B cell (primary cell): ENCODE measurements at regions not wholly inside any gene's neighbourhood (a gene's known extent, or its start where the extent isn't known, plus 50 kb on each side); places are given as distances from the start of the nearest gene placed in this dataset.

Source experiments
- ATAC-seq: fragments of 200-7000 bp; cut with Tn5 transposase; one replicate; pipeline ENCODE4 v1.10.0; 2021; ENCODE audit warnings: low read depth, mild to moderate bottlenecking, moderate number of reproducible peaks, moderate library complexity
- CTCF ChIA-PET: fragments of 350-600 bp; sonication (Branson Sonifier 250); formaldehyde crosslinking; loops from one replicate; lab custom pipeline; 2021; ENCODE audit warnings: antibody characterized with exemption, inconsistent platforms; lab: Charles Lee
- POLR2A ChIA-PET: fragments of 350-600 bp; sonication (Branson Sonifier 250); formaldehyde crosslinking; loops from one replicate; lab custom pipeline; 2021; ENCODE audit warnings: antibody characterized with exemption; lab: Charles Lee
- DNase-seq: peaks from one replicate; pipeline ENCODE4 v3.0.0; 2013
- H2AFZ ChIP-seq: 2 replicates; pipeline ENCODE4 v1.6.1; 2012; ENCODE audit warnings: mild to moderate bottlenecking, low read depth, low read length; ENCODE audit not compliant: insufficient read depth, poor library complexity, severe bottlenecking
- H3K27ac ChIP-seq, 2 donors: 1 replicate in 1 of 2; 2 replicates in 1 of 2; pipeline ENCODE4 v1.5.1; 2012 to 2013; ENCODE audit warnings: low read length in 2 of 2, mild to moderate bottlenecking in 2 of 2, moderate library complexity in 1 of 2
- H3K27me3 ChIP-seq, 4 experiments: fragments of 200-600 bp in 1 of 4; sonication (generic) in 1 of 4; replicated peaks in 1 of 4; 1 replicate in 2 of 4; 2 replicates in 2 of 4; pipeline versions ENCODE4 v1.6.1 to v1.7.0; 2013 to 2016; ENCODE audit warnings: low read length in 3 of 4, mild to moderate bottlenecking in 2 of 4, mixed read lengths in 1 of 4, moderate library complexity in 1 of 4; ENCODE audit not compliant: insufficient read depth in 4 of 4, control insufficient read depth in 3 of 4; ENCODE audit errors: control extremely low read depth in 1 of 4
- H3K36me3 ChIP-seq, 2 experiments: replicated peaks in 1 of 2; 1 replicate in 1 of 2; 2 replicates in 1 of 2; pipeline versions ENCODE4 v1.6.1 to v1.7.1; 2013; ENCODE audit warnings: low read length in 1 of 2; ENCODE audit not compliant: insufficient read depth in 2 of 2, control insufficient read depth in 1 of 2; ENCODE audit errors: control extremely low read depth in 1 of 2, extremely low read depth in 1 of 2
- H3K4me1 ChIP-seq, 2 donors: fragments of 200-600 bp in 1 of 2; sonication (generic) in 1 of 2; 1 replicate in 1 of 2; 2 replicates in 1 of 2; pipeline versions ENCODE4 v1.5.1 to v1.6.1; 2013 to 2017; ENCODE audit warnings: low read length in 2 of 2; ENCODE audit not compliant: control insufficient read depth in 2 of 2, insufficient read depth in 2 of 2
- H3K4me2 ChIP-seq: replicated peaks from 2 replicates; pipeline ENCODE3; 2012; ENCODE audit warnings: mild to moderate bottlenecking, low read depth, low read length; ENCODE audit not compliant: poor library complexity, severe bottlenecking
- H3K4me3 ChIP-seq, 5 experiments: fragments of 200-600 bp in 1 of 5; sonication (generic) in 1 of 5; 1 replicate in 3 of 5; 2 replicates in 2 of 5; pipeline versions ENCODE4 v1.5.1 to v1.7.0; 2011 to 2016; ENCODE audit warnings: low read length in 4 of 5, mild to moderate bottlenecking in 4 of 5, low read depth in 2 of 5, control low read depth in 1 of 5, moderate library complexity in 1 of 5; ENCODE audit not compliant: insufficient read depth in 1 of 5; ENCODE audit errors: control extremely low read depth in 1 of 5, extremely low read depth in 1 of 5
- H3K79me2 ChIP-seq: fragments of 200-600 bp; sonication (generic); one replicate; pipeline ENCODE4 v1.6.0; 2016; ENCODE audit warnings: low read length; ENCODE audit not compliant: control insufficient read depth, insufficient read depth
- H3K9ac ChIP-seq: fragments of 200-600 bp; sonication (generic); 2 replicates; pipeline ENCODE4 v1.6.1; 2017; ENCODE audit warnings: mild to moderate bottlenecking, low read length, moderate library complexity
- H3K9me3 ChIP-seq, 3 donors: one replicate each; pipeline versions ENCODE4 v1.6.1 to v1.7.1; 2013; ENCODE audit warnings: low read length in 2 of 3; ENCODE audit not compliant: control insufficient read depth in 2 of 3, insufficient read depth in 1 of 3; ENCODE audit errors: control extremely low read depth in 1 of 3
- H4K20me1 ChIP-seq: 2 replicates; pipeline ENCODE4 v1.6.0; 2012; ENCODE audit warnings: mild to moderate bottlenecking, low read length; ENCODE audit not compliant: insufficient read depth, control insufficient read depth, poor library complexity, severe bottlenecking
- H3K27ac Mint-ChIP-seq: one replicate; pipeline ENCODE4 v1.8.0; 2021; ENCODE audit warnings: mixed read lengths
- H3K27me3 Mint-ChIP-seq: one replicate; pipeline ENCODE4 v1.8.0; 2021; ENCODE audit warnings: mixed read lengths
- H3K4me1 Mint-ChIP-seq: one replicate; pipeline ENCODE4 v1.8.0; 2021; ENCODE audit warnings: mixed read lengths
- H3K4me3 Mint-ChIP-seq: one replicate; pipeline ENCODE4 v1.8.0; 2021; ENCODE audit warnings: mixed read lengths
- H3K9me3 Mint-ChIP-seq: one replicate; pipeline ENCODE4 v1.8.0; 2022; ENCODE audit warnings: mixed read lengths; ENCODE audit not compliant: insufficient read depth
- EZH2 ChIP-seq: IDR thresholded peaks from 2 replicates; pipeline ENCODE4 v1.6.1; 2012; ENCODE audit warnings: borderline replicate concordance, low read depth, mild to moderate bottlenecking, moderate library complexity, low read length; ENCODE audit not compliant: insufficient read depth, poor library complexity, severe bottlenecking
- WGBS: methylation state at CpG from one replicate; pipeline ENCODE4 v1.1.5; 2013; ENCODE audit warnings: missing lambda C conversion rate; ENCODE audit not compliant: insufficient coverage; 5-methylcytosine and 5-hydroxymethylcytosine counted together
- intact Hi-C: fragments of 100-400 bp; cut with micrococcal nuclease; formaldehyde crosslinking; loops from one replicate; pipeline ENCODE4 v1.10.0; 2022
- TF ChIP-seq, protein P1 (sequence below): fragments of 200-600 bp; IDR thresholded peaks from one replicate; pipeline ENCODE4 v1.8.0; 2022; ENCODE audit warnings: antibody characterized with exemption, mild to moderate bottlenecking

DNA sequence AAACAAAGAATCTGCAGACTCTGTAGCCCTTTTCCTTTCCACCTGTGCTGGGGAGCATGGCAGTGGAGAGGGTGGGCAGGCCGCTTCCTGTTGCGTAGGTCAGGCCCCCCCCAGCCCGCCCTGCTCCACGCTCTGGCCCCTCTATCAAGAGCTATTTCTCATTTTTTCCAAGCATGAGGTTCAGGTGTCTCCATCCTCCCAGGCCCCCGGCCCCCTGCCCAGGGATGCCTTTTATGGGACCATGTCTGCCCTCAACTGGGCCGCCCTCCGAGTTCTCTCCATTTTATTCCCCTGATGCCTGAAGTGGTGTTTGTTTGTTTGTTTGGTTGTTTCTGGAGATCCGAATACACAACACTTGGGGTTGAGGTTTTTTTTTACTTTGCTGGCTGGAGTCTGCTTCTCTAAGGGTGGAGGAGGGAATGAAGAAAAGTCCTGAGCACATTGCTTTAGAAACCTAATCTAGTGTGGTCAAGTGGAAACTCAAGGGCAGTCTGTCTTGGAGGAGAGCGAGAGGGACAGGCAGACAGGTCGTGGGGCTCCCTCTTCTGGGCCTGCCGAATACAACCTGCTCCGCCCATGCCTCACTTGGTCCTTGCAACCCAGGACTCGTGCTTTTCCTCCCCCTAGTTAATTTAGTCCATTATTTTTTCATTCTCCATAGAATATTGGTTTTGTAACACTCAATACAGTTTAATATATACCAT, 176.5 kb upstream of the LYSMD4 start:
- ChIA-PET CTCF (no interaction called here), POLR2A (no interaction called here)
- DNase-seq: no peak
- Histone ChIP-seq H3K27me3 (no peaks in the 10 kb centered on the region), H3K9me3 (peaks cover 0 to 3% (median 0%) of the 10 kb centered on the region in 3 donors), H3K9ac (no peak overlapping the region), H3K79me2 (no peaks in the 10 kb centered on the region), H4K20me1 (no peaks in the 10 kb centered on the region), H3K36me3 (no peaks in the 10 kb centered on the region), H3K27ac (no peak overlapping the region), H3K4me2 (no peak overlapping the region), H3K4me1 (peaks cover 2 to 8% of the 10 kb centered on the region in 2 donors), H2AFZ (no peak overlapping the region), H3K4me3 (no peak overlapping the region)
- H3K27ac Mint-ChIP-seq: no peak overlapping the region
- H3K9me3 Mint-ChIP-seq: no peaks in the 10 kb centered on the region
- H3K27me3 Mint-ChIP-seq: peaks cover 19% of the 10 kb centered on the region
- ATAC-seq: no peak
- WGBS: 75% methylated on average over 2 of the region's 13 CpGs
- peaks cover 5% of the 10 kb centered on the region for H3K4me1 Mint-ChIP-seq
- no peak overlapping the region for H3K4me3 Mint-ChIP-seq
- intact Hi-C loops: no loop called here
- TF ChIP-seq, protein P1, sequence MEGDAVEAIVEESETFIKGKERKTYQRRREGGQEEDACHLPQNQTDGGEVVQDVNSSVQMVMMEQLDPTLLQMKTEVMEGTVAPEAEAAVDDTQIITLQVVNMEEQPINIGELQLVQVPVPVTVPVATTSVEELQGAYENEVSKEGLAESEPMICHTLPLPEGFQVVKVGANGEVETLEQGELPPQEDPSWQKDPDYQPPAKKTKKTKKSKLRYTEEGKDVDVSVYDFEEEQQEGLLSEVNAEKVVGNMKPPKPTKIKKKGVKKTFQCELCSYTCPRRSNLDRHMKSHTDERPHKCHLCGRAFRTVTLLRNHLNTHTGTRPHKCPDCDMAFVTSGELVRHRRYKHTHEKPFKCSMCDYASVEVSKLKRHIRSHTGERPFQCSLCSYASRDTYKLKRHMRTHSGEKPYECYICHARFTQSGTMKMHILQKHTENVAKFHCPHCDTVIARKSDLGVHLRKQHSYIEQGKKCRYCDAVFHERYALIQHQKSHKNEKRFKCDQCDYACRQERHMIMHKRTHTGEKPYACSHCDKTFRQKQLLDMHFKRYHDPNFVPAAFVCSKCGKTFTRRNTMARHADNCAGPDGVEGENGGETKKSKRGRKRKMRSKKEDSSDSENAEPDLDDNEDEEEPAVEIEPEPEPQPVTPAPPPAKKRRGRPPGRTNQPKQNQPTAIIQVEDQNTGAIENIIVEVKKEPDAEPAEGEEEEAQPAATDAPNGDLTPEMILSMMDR: no peak
- no peak for TF ChIP-seq EZH2

DNA sequence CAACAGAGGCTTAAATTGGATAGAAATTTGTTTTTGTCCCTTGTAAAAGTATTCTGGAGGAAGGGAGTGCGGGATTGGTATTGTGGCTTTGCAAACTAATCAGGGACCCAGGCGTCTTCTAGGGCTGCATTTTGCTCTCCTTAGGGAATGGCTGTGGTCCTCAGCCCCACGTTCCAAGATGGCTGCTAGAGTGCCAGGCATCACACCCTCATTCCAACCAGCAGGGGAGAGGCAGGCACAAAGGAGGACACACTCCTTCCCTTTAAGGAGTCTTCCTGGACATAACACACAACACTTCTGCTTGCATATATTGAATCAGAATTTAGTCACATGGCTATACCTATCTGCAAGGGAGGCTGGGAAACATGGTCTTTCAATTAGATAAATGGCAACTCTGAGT, 174.5 kb upstream of the LYSMD4 start:
- no peak overlapping the region for H3K9ac ChIP-seq
- H3K4me3 ChIP-seq: no peak overlapping the region
- H4K20me1 ChIP-seq: no peaks in the 10 kb centered on the region
- no peak overlapping the region for H2AFZ ChIP-seq
- Mint-ChIP-seq H3K27me3 (peaks cover 19% of the 10 kb centered on the region), H3K9me3 (no peaks in the 10 kb centered on the region), H3K27ac (no peak overlapping the region), H3K4me3 (no peak overlapping the region), H3K4me1 (peaks cover 5% of the 10 kb centered on the region)
- H3K79me2 ChIP-seq: no peaks in the 10 kb centered on the region
- TF ChIP-seq EZH2: no peak
- TF ChIP-seq, protein P1: no peak
- H3K9me3 ChIP-seq: peaks cover 0 to 3% (median 0%) of the 10 kb centered on the region in 3 donors
- DNase-seq (no peak), ATAC-seq (no peak)
- POLR2A ChIA-PET: no interaction called here
- CTCF ChIA-PET: no interaction called here
- H3K27ac ChIP-seq: no peak overlapping the region
- 90% methylated on average over 3 of the region's 3 CpGs for WGBS
- no peaks in the 10 kb centered on the region for H3K36me3 ChIP-seq
- peaks cover 2 to 8% of the 10 kb centered on the region in 2 donors for H3K4me1 ChIP-seq
- intact Hi-C loops: no loop called here
- no peaks in the 10 kb centered on the region for H3K27me3 ChIP-seq
- no peak overlapping the region for H3K4me2 ChIP-seq
